ENCODE measurements at regions not wholly inside any gene's neighbourhood (a gene's known extent, or its start where the extent isn't known, plus 50 kb on each side); places are given as distances from the start of the nearest gene placed in this dataset.

- Mint-ChIP-seq H3K4me1 (no peaks in the 10 kb centered on the region), H3K36me3 (ENCODE audit: low read depth) (no peaks in the 10 kb centered on the region), H3K9me3 (no peaks in the 10 kb centered on the region), H3K27me3 (peaks cover 10% of the 10 kb centered on the region), H3K4me3 (no peak overlapping the region), H3K27ac (no peak overlapping the region)
- CTCF ChIA-PET = no interaction called here
- no peak for TF ChIP-seq CTCF (IDR thresholded peaks at IDR 0.05)
- POLR2A ChIA-PET = no interaction called here
- no peak for ATAC-seq (ENCODE audit: low read depth)
- DNase-seq = no peak
- intact Hi-C loops (cut with micrococcal nuclease) = no loop called here
Measured at GRCh38 chr6:142544199-142544838, 242.5 kb downstream of the ADGRG6 start.

DNA sequence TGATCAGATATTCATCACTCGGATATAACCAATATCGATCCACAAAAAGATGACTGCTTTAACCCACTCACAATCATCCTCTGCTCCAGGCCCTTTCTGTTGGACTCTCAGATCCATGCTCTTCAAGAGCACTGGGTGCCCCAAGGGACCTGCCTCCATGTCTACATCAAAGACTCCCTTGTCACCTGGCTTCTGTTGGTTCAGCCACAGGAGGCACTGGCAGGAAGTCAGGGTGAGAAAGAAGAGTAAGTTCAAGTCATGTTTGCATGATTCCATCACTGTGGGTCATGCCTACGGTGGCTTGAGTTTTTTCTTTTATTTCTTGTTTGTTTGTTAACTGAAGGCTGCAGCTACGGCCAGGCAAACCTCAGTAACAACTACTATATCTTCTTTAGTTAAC is 243.3 kb downstream of the ADGRG6 start:
- H3K4me1 Mint-ChIP-seq = no peaks in the 10 kb centered on the region
- ATAC-seq (ENCODE audit: low read depth) (no peak), DNase-seq (no peak)
- POLR2A ChIA-PET = no interaction called here
- no peak overlapping the region for H3K27ac Mint-ChIP-seq
- no peaks in the 10 kb centered on the region for H3K9me3 Mint-ChIP-seq
- no peaks in the 10 kb centered on the region for H3K36me3 Mint-ChIP-seq (ENCODE audit: low read depth)
- CTCF ChIA-PET = no interaction called here
- TF ChIP-seq CTCF (IDR thresholded peaks at IDR 0.05) = no peak
- no peak overlapping the region for H3K4me3 Mint-ChIP-seq
- peaks cover 10% of the 10 kb centered on the region for H3K27me3 Mint-ChIP-seq
- intact Hi-C loops (cut with micrococcal nuclease) = no loop called here

GRCh38 chr6:142548566-142548965 is 246.8 kb downstream of the ADGRG6 start:
- H3K4me1 Mint-ChIP-seq = no peaks in the 10 kb centered on the region
- H3K36me3 Mint-ChIP-seq (ENCODE audit: low read depth) = no peaks in the 10 kb centered on the region
- H3K27ac Mint-ChIP-seq = no peak overlapping the region
- no peaks in the 10 kb centered on the region for H3K9me3 Mint-ChIP-seq
- POLR2A ChIA-PET = no interaction called here
- intact Hi-C loops (cut with micrococcal nuclease) = no loop called here
- peaks cover 17% of the 10 kb centered on the region for H3K27me3 Mint-ChIP-seq
- TF ChIP-seq CTCF (IDR thresholded peaks at IDR 0.05) = no peak
- DNase-seq (no peak), ATAC-seq (ENCODE audit: low read depth) (no peak)
- no peak overlapping the region for H3K4me3 Mint-ChIP-seq
- CTCF ChIA-PET = no interaction called here

GRCh38 chr6:142550310-142551063 is 248.7 kb downstream of the ADGRG6 start:
- H3K4me1 Mint-ChIP-seq = no peaks in the 10 kb centered on the region
- H3K36me3 Mint-ChIP-seq (ENCODE audit: low read depth) = no peaks in the 10 kb centered on the region
- DNase-seq (no peak), ATAC-seq (ENCODE audit: low read depth) (no peak)
- H3K4me3 Mint-ChIP-seq = no peak overlapping the region
- H3K27ac Mint-ChIP-seq = no peak overlapping the region
- H3K27me3 Mint-ChIP-seq = peaks cover 17% of the 10 kb centered on the region
- POLR2A ChIA-PET = no interaction called here
- intact Hi-C loops (cut with micrococcal nuclease) = no loop called here
- no peak for TF ChIP-seq CTCF (IDR thresholded peaks at IDR 0.05)
- H3K9me3 Mint-ChIP-seq = no peaks in the 10 kb centered on the region
- CTCF ChIA-PET = no interaction called here

- no peak overlapping the region for H3K4me3 Mint-ChIP-seq
- no peak for ATAC-seq (ENCODE audit: low read depth)
- H3K27me3 Mint-ChIP-seq = peaks cover 17% of the 10 kb centered on the region
Measured at GRCh38 chr6:142551274-142551811, 249.5 kb downstream of the ADGRG6 start.

More at GRCh38 chr6:142551274-142551811, 249.5 kb downstream of the ADGRG6 start:
- no peak for DNase-seq
- CTCF ChIA-PET = no interaction called here
- no peak for TF ChIP-seq CTCF (IDR thresholded peaks at IDR 0.05)
- Mint-ChIP-seq H3K27ac (no peak overlapping the region), H3K36me3 (ENCODE audit: low read depth) (no peaks in the 10 kb centered on the region), H3K4me1 (no peaks in the 10 kb centered on the region), H3K9me3 (no peaks in the 10 kb centered on the region)
- intact Hi-C loops (cut with micrococcal nuclease) = no loop called here
- POLR2A ChIA-PET = no interaction called here
